H9 (cell line): ENCODE measurements at regions not wholly inside any gene's neighbourhood (a gene's known extent, or its start where the extent isn't known, plus 50 kb on each side); places are given as distances from the start of the nearest gene placed in this dataset.

Experiments
- DNase-seq: peaks from one replicate; pipeline ENCODE4 v3.0.0-alpha.2; 2017
- H2AFZ ChIP-seq: one replicate; pipeline ENCODE4 v1.6.1; 2013; ENCODE audit warnings: mild to moderate bottlenecking, low read length, control low read depth, moderate library complexity
- H2AK5ac ChIP-seq: 2 replicates; pipeline ENCODE4 v1.6.1; 2013; ENCODE audit warnings: low read length, control low read depth, mixed read lengths; ENCODE audit not compliant: insufficient read length
- H2BK120ac ChIP-seq: one replicate; pipeline ENCODE4 v1.6.1; 2013; ENCODE audit warnings: low read depth, mild to moderate bottlenecking, low read length, control low read depth, inconsistent platforms; ENCODE audit not compliant: poor library complexity, severe bottlenecking
- H2BK12ac ChIP-seq: 2 replicates; pipeline ENCODE4 v1.6.1; 2013; ENCODE audit warnings: low read length, control low read depth, mixed read lengths, low read depth; ENCODE audit not compliant: insufficient read length
- H2BK15ac ChIP-seq: 2 replicates; pipeline ENCODE4 v1.6.1; 2013; ENCODE audit warnings: low read depth, low read length, control low read depth
- H2BK20ac ChIP-seq: one replicate; pipeline ENCODE4 v1.6.1; 2013; ENCODE audit warnings: low read depth, mild to moderate bottlenecking, low read length, control low read depth, inconsistent platforms; ENCODE audit not compliant: poor library complexity, severe bottlenecking
- H2BK5ac ChIP-seq: 2 replicates; pipeline ENCODE4 v1.6.1; 2013; ENCODE audit warnings: low read length, control low read depth, mixed read lengths; ENCODE audit not compliant: insufficient read length
- H3K14ac ChIP-seq: 2 replicates; pipeline ENCODE4 v1.6.1; 2013; ENCODE audit warnings: low read length, control low read depth; ENCODE audit not compliant: insufficient read depth
- H3K18ac ChIP-seq: 2 replicates; pipeline ENCODE4 v1.6.1; 2013; ENCODE audit warnings: low read depth, mild to moderate bottlenecking, mixed read lengths, low read length, control low read depth; ENCODE audit not compliant: insufficient read length
- H3K23ac ChIP-seq: 2 replicates; pipeline ENCODE4 v1.6.1; 2013; ENCODE audit warnings: low read length, control low read depth, mixed read lengths, low read depth; ENCODE audit not compliant: insufficient read length
- H3K23me2 ChIP-seq: 2 replicates; pipeline ENCODE4 v1.6.1; 2013; ENCODE audit warnings: low read depth, mild to moderate bottlenecking, mixed read lengths, low read length, control low read depth; ENCODE audit not compliant: insufficient read length, poor library complexity, severe bottlenecking
- H3K27ac ChIP-seq: 2 replicates; pipeline ENCODE4 v1.5.1; 2013; ENCODE audit warnings: low read length, control low read depth, mixed read lengths, low read depth; ENCODE audit not compliant: insufficient read length
- H3K27me3 ChIP-seq: 2 replicates; pipeline ENCODE4 v1.6.1; 2013; ENCODE audit warnings: low read length, control low read depth, inconsistent platforms; ENCODE audit not compliant: insufficient read depth
- H3K4ac ChIP-seq: 2 replicates; pipeline ENCODE4 v1.6.1; 2013; ENCODE audit warnings: low read depth, mild to moderate bottlenecking, control low read depth, inconsistent platforms, low read length, moderate library complexity
- H3K4me1 ChIP-seq: 2 replicates; pipeline ENCODE4 v1.6.1; 2013; ENCODE audit warnings: low read length, control low read depth, inconsistent platforms; ENCODE audit not compliant: insufficient read depth
- H3K4me2 ChIP-seq: 2 replicates; pipeline ENCODE4 v1.6.1; 2013; ENCODE audit warnings: low read length, control low read depth, mixed read lengths; ENCODE audit not compliant: insufficient read length, insufficient read depth
- H3K56ac ChIP-seq: 2 replicates; pipeline ENCODE4 v1.6.1; 2013; ENCODE audit warnings: low read depth, mild to moderate bottlenecking, mixed read lengths, low read length, control low read depth; ENCODE audit not compliant: insufficient read length
- H3K79me1 ChIP-seq: 2 replicates; pipeline ENCODE4 v1.6.1; 2013; ENCODE audit warnings: low read depth, mild to moderate bottlenecking, moderate library complexity, low read length, control low read depth, inconsistent platforms; ENCODE audit not compliant: insufficient read depth, poor library complexity, severe bottlenecking
- H3K79me2 ChIP-seq: 2 replicates; pipeline ENCODE4 v1.6.1; 2013; ENCODE audit warnings: low read length, control low read depth, inconsistent platforms; ENCODE audit not compliant: insufficient read depth
- H3K9ac ChIP-seq: 2 replicates; pipeline ENCODE4 v1.6.1; 2013; ENCODE audit warnings: low read length, control low read depth, mixed read lengths; ENCODE audit not compliant: insufficient read length; ENCODE audit errors: extremely low read depth
- H3K9me3 ChIP-seq: one replicate; pipeline ENCODE4 v1.6.1; 2013; ENCODE audit warnings: low read depth, low read length, inconsistent platforms; ENCODE audit not compliant: control insufficient read depth
- H3T11ph ChIP-seq: one replicate; pipeline ENCODE4 v1.6.1; 2013; ENCODE audit warnings: mild to moderate bottlenecking, low read length, control low read depth, inconsistent platforms
- H4K20me1 ChIP-seq: one replicate; pipeline ENCODE4 v1.6.1; 2013; ENCODE audit not compliant: control insufficient read depth, insufficient read length, insufficient read depth
- H4K5ac ChIP-seq: 2 replicates; pipeline ENCODE4 v1.6.1; 2013; ENCODE audit warnings: low read depth, mild to moderate bottlenecking, mixed read lengths, low read length, control low read depth; ENCODE audit not compliant: insufficient read length
- H4K8ac ChIP-seq: replicated peaks from 2 replicates; pipeline ENCODE4 v1.6.1; 2013; ENCODE audit warnings: low read length, control low read depth, mixed read lengths, low read depth; ENCODE audit not compliant: insufficient read length
- H4K91ac ChIP-seq: 2 replicates; pipeline ENCODE4 v1.6.1; 2013; ENCODE audit warnings: low read depth, mild to moderate bottlenecking, moderate library complexity, mixed read lengths, low read length, control low read depth; ENCODE audit not compliant: insufficient read length
- H3K27ac Mint-ChIP-seq, 3 experiments: 2 replicates in 2 of 3; 3 replicates in 1 of 3; pipeline ENCODE4 v1.8.0; 2020 to 2021; ENCODE audit warnings: mixed read lengths in 3 of 3, mild to moderate bottlenecking in 1 of 3, moderate library complexity in 1 of 3
- H3K27me3 Mint-ChIP-seq: 2 replicates; pipeline ENCODE4 v1.8.0; 2021; ENCODE audit warnings: low read depth, mild to moderate bottlenecking, moderate library complexity, mixed read lengths
- H3K36me3 Mint-ChIP-seq, 3 experiments: 2 replicates in 2 of 3; 3 replicates in 1 of 3; pipeline ENCODE4 v1.8.0; 2020 to 2021; ENCODE audit warnings: low read depth in 3 of 3, mixed read lengths in 3 of 3; ENCODE audit not compliant: insufficient read depth in 1 of 3
- H3K4me1 Mint-ChIP-seq, 2 experiments: 2 replicates each; pipeline ENCODE4 v1.8.0; 2020; ENCODE audit warnings: mixed read lengths in 2 of 2
- H3K4me3 Mint-ChIP-seq, 2 experiments: 2 replicates in 1 of 2; 3 replicates in 1 of 2; pipeline ENCODE4 v1.8.0; 2020 to 2021; ENCODE audit warnings: mild to moderate bottlenecking in 2 of 2, mixed read lengths in 2 of 2, moderate library complexity in 1 of 2
- H3K9me3 Mint-ChIP-seq, 2 experiments: 2 replicates in 1 of 2; 3 replicates in 1 of 2; pipeline ENCODE4 v1.8.0; 2020; ENCODE audit warnings: mild to moderate bottlenecking in 2 of 2, mixed read lengths in 2 of 2, moderate library complexity in 1 of 2
- CTCF ChIP-seq: fragments of 200-600 bp; sonication (generic); conservative IDR thresholded peaks from 3 replicates; pipeline ENCODE4 v1.8.0; 2021; ENCODE audit warnings: antibody characterized with exemption, mild to moderate bottlenecking
- WGBS: extraction: QIAGEN DNeasy Blood & Tissue Kit; methylation state at CpG from one replicate; pipeline ENCODE4 v1.1.7; 2013; ENCODE audit warnings: missing lambda C conversion rate, low lambda C conversion rate, mixed read lengths; ENCODE audit not compliant: insufficient read length; ENCODE audit errors: extremely low coverage; 5-methylcytosine and 5-hydroxymethylcytosine counted together

GRCh38 chr2:100720445-100720844, 99.5 kb upstream of the NPAS2 start:
- Histone ChIP-seq H4K20me1 (no peaks in the 10 kb centered on the region), H2AK5ac (no peak overlapping the region), H3K23ac (no peak overlapping the region), H3K4me1 (peaks cover 3% of the 10 kb centered on the region; the same call in 1 of the 2 replicates), H3K9me3 (no peaks in the 10 kb centered on the region), H3T11ph (no peak overlapping the region), H3K79me2 (no peaks in the 10 kb centered on the region), H3K9ac (no peak overlapping the region), H3K14ac (no peak overlapping the region), H3K27ac (no peak overlapping the region), H2BK12ac (no peak overlapping the region), H3K56ac (no peak overlapping the region), H4K8ac (no peak overlapping the region), H3K4me2 (no peak overlapping the region), H3K18ac (no peak overlapping the region), H3K79me1 (no peaks in the 10 kb centered on the region), H3K27me3 (no peaks in the 10 kb centered on the region), H4K91ac (no peak overlapping the region), H2BK20ac (no peak overlapping the region), H3K4ac (no peak overlapping the region), H2BK120ac (no peak overlapping the region), H2BK15ac (no peak overlapping the region), H2AFZ (no peak overlapping the region), H3K23me2 (no peaks in the 10 kb centered on the region), H4K5ac (no peak overlapping the region), H2BK5ac (no peak overlapping the region)
- Mint-ChIP-seq H3K4me3 (no peak overlapping the region), H3K27ac (no peak overlapping the region), H3K36me3 (no peaks in the 10 kb centered on the region), H3K27me3 (peaks cover 1% of the 10 kb centered on the region; the same call in 1 of the 2 replicates), H3K9me3 (no peaks in the 10 kb centered on the region), H3K4me1 (0 out of 4 replicates have a peak, but pooled peaks cover 0 to 5% of the 10 kb centered on the region in 2 experiments)
- WGBS, result no CpG with 5 or more reads among the region's 3 CpGs
- no peak for TF ChIP-seq CTCF
- no peak for DNase-seq
